GM19099 (cell line): ENCODE measurements at regions not wholly inside any gene's neighbourhood (a gene's known extent, or its start where the extent isn't known, plus 50 kb on each side); places are given as distances from the start of the nearest gene placed in this dataset.

Experiments
- POLR2A ChIP-seq: IDR thresholded peaks from 3 replicates; pipeline ENCODE4 v1.6.1; 2011; ENCODE audit warnings: low read depth; ENCODE audit not compliant: insufficient read length; ENCODE audit errors: extremely low read depth

DNA sequence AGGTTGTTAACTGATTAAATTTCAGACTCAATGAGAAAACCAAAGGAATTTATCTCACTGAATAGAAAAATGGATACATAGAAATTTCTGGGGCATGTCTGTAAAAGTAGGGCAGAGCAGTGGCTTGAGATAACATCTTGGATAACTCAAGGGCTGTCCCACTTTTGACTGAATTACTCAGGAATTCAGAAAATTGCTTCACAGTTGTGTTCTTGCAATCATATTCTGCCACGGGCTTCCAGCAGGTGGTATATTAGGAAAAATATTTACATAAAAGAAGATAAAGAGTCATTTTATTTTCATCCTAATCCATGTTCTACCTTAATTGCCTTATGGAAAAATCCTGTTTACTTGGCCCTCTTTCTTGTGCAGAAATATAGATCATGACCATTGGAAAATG lies 156.4 kb upstream of the AKIRIN2 start:
- TF ChIP-seq POLR2A, result no peak

DNA sequence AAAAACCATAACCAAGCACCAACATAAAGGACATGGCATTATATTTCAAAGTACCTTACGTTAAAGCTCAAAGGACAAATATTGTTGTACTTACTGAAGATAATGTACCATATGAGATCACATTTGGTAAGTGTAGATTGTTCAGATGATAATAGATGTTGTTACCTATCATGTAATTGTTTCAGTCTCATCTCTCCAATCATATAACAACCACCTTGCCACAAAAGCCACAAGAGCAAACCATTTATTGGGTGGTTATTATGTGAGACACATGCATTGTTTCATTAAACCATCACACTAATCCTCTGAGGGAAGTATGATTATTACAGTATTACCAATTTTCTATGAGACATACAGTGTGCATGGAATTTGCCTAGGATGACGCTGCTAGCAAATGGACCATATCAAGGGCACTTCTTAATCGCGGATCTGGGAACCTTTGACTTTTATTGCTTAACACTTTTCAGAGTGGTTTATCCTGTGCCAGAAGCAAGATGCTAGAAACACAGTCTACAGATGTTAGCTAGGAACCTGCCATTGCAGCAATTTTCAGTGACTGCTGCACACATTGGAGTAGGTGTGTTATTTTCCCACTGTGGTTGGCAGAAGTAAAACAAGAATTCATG lies 149.8 kb upstream of the AKIRIN2 start:
- TF ChIP-seq POLR2A, result no peak

DNA sequence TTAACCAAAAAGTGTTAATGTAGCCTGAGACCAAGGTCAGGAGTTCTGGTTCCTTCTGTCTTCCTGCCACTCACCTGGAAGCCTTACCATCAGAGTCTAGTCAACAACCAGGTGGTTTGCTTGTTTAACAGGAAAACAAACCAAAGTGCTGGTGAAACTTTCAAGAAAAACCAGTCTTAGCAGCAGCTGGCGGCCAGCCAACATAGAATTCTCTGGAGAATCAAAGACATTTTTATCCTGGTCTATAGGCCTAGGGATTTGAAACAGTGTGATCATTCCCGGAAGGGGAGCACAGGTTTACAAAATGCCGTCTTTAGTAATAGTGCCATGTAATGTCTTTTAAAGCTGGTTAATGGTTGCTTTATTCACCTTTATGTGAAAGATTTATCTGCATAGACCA lies 146.6 kb upstream of the AKIRIN2 start:
- TF ChIP-seq POLR2A, result no peak

DNA sequence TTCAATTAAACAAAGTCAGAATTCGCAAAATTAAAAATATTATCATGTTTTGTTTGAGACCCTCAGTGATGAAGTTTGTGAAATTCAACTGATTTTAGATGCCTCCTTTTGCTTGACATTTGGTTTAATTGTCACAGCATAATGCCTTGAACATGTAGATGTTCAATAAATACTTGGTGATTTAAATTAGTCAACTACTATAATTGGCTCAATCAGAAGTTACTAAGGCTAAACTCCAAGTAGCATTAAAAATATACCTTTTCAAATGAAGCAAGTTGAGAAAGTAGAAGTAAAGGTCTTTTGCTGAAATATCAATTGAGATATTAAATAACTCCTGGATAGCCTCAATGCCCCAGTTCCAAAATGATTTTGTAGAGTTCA lies 145.8 kb upstream of the AKIRIN2 start:
- TF ChIP-seq POLR2A, result no peak

DNA sequence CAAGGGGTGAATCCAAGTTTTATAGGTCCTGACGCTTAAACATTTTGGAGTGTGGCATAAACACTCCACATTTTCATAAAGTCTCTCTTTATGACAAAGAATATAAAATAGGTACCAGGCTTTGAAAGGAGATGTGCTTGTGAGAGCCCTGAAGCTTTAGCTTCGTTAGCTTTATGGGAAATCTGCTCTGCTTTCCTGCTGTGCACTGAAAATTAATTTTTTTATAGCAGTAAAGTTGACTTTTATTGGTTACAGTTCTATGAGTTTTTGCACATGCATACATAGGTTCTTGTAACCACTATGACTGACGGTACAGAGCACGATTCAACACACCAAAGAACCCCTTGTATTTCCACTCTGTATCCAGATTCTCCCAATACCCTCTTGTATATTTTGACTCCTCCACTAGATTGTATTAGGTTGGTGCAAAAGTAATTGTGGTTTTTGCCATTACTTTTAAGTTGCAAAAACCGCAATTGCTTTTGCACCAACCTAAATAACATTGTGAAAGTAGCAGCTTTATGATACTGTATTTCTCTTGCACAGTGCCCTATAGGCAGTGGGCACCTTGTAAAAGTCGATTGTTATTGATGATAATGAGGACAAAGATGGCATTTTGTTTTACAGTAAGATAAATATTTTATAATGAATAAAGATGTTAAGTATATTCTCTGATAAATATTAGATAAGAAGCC lies 145.2 kb upstream of the AKIRIN2 start:
- no peak for TF ChIP-seq POLR2A

DNA sequence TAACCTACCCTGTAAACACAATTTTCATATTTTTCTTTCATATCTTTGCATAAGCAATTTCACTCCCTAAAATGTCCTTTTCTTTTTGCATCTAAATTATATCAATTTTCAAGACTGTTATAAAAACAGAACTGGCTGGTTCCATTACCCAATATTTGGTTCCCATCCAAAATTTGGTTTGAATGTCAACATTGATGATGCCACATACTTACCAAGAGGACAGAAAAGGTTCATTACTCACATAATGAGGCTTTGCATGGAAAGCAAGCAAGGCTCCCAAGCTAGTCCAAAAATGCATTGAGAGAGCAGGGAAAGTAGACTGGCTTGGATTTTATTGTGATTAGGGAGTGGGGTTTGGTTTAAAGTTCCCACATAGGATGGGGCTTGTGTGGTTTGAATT lies 144.4 kb upstream of the AKIRIN2 start:
- no peak for TF ChIP-seq POLR2A

DNA sequence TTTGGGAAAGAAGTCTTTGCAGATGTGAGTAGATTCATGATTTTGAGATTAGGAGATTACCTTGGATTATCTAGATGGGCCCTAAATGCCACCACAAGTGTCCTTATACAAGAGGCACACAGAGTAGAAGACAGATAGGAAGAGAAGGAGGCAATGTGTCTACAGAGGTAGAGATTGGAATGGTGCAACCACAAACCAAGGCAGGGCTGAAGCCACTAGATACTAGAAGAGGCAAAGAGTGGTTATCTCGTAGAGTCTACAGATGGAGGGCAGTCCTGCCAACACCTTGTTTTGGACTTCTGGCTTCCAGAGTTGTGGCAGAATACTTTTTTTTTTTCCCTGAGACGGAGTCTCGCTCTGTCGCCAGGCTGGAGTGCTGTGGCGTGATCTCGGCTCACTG lies 138.3 kb upstream of the AKIRIN2 start:
- TF ChIP-seq POLR2A, result no peak

DNA sequence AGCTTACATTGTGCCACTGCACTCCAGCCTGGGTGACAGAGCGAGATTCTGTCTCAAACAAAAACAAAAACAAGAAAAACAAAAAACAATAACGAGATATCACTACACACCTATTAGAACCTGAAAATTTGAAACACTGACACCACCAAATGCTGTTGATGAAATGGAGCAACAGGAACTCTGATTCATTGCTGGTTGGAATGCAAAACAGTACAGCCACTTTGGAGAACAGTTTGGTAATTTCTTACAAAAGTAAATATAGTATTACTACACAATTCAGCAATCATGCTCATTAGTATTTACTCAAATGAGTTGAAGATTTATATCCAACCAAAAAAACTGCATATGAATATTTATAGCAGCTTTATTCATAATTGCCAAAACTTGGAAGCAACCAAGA lies 135.8 kb upstream of the AKIRIN2 start:
- TF ChIP-seq POLR2A, result no peak

DNA sequence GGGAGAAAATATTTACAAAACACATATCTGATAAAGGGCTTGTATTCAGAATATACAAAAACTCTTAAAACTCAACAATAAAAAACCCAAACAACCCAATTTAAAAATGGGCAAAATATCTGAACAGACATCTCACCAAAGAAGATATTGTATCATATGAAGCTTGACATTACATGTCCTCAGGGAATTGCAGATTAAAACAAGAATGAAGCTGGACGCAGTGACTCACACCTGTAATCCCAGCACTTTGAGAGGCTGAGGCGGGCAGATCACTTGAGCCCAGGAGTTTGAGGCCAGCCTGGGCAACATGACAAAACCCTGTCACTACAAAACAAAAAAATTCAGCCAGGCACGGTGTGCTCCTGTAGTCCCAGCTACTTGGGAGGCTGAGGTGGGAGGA lies 135.4 kb upstream of the AKIRIN2 start:
- TF ChIP-seq POLR2A, result no peak

DNA sequence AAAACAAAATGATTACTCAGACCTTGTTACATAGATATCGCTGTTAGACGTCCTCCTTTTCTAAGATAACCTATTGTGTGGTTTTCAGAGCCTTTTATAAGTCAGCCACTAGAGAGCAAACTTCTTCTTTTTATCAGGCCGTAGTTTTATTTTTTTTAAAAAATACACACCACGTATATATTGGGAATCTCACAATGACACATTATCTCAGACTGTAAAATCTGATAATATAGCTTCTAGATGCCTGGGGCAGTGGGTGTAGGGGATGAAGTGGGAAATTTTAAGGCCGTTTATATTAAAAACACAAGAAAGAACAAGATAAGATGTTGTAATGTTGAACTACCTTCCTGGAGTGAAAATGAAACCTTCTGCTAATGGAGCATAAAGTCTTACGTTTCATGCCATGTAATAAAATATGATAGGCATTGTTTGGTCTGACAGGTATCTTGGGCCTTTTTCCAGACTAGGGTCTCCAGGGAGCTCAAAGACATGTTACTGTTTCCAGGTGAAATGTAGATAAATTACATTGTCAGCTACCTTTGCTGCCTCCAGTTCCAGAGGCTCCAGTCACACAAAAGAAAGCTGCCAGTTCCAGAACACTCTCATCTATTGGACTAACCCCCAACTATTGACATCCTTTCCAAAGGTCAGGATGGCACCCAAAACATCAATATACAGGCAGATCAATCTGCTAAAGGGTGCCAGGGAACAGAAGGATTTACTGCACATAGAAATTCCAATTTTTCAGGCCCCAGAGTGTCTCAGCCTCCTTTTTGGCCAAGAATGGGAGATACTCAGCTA lies 130.2 kb upstream of the AKIRIN2 start:
- no peak for TF ChIP-seq POLR2A

DNA sequence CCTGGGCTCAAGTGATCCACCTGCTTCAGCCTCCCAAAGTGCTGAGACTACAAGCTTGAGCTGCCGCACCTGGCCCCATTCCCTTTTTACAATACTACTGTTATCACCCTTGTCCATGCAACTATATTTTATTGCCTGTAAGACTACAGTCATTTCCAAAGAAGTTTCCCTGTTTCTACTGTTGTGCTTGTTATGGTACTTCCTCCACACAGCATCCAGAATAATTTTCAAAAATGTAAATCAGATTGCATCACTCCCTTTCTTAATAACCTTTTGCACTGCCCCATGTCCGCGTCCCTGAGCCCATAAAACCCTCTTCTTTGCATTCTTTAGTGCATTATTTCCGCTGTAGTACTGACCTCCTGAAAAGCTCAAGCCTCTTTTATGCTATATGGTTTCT lies 128.9 kb upstream of the AKIRIN2 start:
- TF ChIP-seq POLR2A, result no peak

DNA sequence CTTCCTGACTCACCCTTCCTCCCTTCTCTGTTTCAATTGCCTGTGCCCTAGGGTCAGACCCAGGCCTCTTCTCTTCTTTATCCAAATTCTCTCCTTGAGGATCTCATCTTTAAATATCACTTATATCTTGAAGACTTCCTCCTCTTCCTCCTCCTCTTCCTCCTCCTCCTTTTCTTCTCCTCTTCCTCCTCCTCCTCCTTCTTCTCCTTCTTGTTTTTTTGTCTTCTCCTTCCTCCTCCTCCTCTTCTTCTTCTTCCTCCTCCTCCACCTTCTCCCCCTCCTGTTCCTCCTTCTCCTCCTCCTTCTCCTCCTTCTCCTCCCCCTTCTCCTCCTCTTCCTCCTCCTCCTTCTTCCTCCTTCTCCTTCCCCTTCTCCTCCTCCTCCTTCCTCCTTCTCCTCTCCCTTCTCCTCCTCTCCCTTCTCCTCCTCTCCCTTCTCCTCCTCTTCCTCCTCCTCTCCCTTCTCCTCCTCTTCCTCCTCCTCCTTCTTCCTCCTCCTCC lies 127.6 kb upstream of the AKIRIN2 start:
- TF ChIP-seq POLR2A, result no peak

DNA sequence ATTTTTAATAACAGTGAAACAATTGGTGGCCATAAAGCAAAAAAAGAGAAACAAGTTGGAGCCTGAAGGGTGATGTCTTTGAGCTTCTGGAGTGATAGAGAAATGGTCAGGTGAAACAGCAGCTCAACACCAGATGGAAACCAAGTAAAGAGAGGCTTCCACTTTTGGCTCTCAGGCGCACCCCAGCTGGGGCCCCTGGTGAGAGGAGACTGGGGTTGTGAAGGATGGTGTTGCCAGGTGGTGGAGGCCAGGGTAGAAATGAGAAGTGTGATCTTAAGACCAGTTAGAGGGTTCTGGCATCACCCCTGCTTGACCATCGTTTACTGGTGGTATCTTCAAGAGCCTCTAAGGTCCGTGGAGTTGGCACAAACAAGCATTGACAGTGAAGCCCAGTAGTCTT lies 126.0 kb upstream of the AKIRIN2 start:
- TF ChIP-seq POLR2A, result no peak

DNA sequence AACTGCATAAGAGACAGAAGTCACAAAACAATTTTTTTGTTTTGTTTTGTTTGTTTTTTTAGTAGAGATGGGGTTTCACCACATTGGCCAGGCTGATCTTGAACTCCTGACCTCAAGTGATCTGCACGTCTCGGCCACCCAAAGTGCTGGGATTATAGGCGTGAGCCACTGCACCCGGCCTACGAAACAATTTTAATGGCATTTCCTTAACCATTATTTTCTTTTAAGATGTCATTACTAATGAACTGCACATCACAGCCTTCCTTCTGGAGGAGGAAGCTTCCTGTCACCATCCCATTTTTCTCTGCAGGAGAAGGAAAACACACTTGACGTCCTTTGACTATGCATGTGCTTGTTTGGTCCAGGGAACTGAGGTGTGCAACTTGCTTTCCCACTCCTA lies 125.3 kb upstream of the AKIRIN2 start:
- no peak for TF ChIP-seq POLR2A

DNA sequence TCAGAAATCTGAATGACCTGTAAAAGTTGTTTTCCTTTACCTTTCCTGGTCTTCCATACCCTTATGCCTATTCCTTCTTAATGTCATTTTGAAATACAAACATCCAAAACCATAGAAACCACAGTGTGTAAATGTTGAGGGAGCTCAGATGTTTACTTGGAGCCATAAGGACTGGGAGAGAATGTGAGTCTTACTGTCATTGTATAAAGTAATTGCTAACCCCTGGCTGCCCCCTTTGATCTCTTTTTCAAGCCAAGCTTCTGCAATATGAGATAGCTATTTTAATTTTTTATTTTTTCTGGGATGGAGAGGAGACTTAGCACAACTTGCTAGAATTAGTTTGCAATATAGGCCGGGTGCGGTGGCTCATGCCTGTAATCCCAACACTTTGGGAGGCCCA lies 124.4 kb upstream of the AKIRIN2 start:
- TF ChIP-seq POLR2A, result no peak

DNA sequence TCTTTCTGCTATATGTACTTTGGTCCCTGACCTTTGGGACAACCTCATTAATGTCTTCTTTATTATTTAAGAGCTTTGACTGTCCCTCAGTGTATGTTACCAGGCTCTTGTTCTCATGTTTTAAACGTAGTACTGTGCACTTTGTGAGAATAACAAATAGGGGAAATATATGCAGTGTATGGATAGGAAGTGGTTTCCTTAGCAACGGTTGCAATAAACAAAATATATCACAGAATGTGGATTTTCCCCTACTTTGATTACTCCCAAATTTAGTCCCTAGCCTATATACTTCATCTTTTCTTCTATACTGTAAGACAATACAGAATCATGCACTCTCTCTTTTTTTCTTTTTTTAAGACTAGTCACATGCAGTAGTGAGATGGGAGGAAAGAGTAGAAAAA lies 123.8 kb upstream of the AKIRIN2 start:
- TF ChIP-seq POLR2A, result no peak

DNA sequence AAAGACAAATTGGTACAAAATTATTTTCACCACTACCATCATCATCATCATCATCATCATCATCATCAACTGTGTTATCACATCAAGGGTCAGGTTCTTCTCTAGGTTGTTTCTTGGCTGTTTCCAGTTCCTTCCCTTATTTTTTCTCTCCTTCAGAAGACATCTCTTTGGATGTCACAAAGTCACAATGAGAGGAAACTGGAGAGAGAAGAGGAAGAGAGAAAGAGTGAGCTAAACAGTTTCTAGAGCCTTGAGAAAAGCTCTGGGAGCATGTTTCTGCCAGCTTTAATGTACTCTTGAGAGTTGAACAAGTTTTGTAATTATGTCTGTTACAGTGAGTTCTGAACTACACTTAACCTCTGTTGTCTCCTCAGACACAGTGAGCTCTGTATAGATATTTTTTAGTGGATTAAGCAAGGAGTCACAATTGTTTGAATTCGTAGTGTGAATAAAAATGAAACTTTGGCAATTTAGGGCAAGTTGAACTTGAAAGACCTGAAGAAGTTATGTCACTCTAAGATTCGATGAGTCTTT lies 123.0 kb upstream of the AKIRIN2 start:
- no peak for TF ChIP-seq POLR2A

DNA sequence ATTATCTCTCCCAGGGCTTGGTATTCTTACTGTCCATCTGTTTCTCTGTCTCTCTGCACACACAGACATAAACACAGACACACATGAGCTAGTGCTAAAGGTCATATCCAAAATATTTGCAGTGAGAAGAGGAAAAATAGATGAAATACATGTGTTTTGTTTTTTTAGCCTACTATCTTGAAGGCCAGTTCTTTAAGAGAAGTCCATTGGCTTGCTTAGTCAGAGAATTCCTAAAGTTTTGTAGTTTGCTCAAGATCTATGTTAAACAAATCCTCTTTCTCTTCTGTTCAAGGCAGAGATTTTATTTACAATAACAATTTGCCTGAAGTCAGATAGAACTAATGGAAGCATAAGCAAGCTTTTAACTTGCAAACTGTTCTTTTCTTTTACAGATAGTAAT lies 120.0 kb upstream of the AKIRIN2 start:
- no peak for TF ChIP-seq POLR2A
